ENCODE measurements at regions not wholly inside any gene's neighbourhood (a gene's known extent, or its start where the extent isn't known, plus 50 kb on each side); places are given as distances from the start of the nearest gene placed in this dataset.

DNA sequence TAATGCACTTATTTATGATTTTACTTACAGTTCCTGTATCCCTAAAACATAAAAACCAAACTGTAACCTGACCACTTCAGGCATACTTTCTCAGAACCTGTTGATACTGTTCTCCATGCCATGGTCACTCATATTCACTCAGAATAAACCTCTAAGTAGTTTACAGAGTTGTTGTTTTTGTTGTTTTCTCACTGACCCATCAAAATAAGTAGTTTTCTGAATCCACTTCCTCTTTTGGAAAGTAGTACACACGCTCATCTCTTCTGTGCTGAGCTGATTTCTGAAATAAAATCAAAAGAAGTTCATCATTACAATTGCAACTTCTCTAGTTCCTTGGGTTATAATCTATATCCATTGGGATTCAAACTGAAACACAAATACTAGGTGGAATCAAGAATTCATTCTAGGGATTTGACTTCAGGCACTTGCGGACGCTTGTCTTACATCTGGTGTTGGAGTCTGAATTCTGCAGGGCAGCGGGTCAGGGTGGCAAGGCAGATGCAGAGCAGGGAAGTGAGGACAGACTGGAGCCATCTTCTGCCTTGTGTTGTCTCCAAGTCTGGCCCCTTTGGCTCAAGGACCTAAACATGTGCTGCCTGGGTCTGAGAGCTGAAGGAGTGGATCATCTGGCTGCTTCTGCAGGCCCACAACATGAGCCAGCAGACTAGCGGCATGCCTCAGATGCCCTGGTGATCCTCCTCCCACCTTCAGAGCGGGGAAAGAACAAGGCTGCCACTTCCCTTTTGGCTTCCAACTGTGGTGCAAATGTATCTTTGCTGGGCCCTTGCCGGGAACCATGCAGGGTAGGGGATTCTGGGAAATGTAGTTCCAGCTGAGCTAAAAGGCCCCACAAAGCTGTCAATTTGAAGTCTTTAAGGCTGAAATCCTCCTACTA lies 167.9 kb upstream of the MYLIP start:
- DNase-seq (ENCODE audit: extremely low read depth in 1 of 2, low read depth in 1 of 2): no peak

DNA sequence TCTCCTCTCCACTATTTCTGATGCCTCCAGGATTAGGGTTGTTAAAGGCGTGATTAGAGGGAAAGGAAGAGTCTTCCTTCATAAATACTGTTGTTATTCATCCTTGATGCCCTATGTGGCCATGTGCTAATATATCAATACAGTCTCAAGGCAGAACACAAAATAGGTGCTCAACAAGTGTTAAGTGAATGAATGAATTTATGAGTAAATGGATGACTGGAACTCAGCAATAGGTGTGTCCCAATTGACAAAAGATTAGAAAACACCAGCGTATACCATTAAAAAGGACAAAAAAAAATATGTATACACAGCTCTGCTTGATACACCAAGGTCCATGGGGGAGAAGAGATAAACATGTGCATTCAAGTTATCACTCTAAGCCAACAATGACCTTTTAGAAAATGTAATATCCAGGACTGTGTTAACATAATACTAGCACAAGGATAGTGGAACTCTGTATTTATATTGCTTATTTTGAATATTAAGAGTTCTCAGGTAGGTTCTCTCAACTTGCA lies 171.2 kb upstream of the MYLIP start:
- DNase-seq (ENCODE audit: extremely low read depth in 1 of 2, low read depth in 1 of 2): no peak

DNA sequence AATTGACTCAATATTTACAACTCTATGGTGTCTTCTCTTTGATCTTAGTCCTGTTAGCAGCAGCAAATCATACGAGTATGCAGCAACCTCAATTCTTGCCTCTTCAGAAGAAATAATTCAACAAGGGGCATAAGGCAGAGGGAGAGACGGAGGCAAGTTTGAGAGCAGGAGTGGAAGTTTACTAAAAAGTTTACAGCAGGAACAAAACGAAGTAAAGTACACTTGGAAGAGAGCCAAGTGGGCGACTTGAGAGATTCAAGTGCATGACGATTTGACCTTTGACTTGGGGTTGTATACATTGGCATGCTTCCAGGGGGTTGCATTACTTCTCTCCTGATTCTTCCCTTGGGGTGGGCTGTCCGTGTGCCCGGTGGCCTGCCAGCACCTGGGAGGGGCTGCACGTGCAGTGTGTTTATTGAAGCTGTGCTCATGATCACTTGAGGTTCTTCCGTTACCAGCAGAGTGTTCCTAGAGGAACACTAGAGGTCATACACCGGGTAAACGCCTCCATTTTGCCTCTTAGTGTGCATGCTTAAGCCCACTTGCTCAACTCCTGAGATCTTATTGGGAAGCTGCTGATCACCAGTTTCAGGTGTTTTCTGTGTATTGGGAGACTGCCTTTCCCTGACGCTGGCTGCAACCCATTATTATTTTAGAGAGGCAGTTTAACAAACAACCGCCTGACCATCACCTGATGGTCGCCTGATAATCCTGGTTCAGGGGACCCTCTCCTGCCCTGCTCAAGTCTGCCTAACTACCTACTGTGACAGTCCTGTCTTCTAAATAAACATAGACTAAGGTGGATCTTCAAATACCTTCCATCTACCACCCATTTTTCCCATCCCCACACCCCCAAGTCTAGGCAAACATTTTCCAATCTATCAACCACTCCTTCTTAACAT lies 172.4 kb upstream of the MYLIP start:
- DNase-seq (ENCODE audit: extremely low read depth in 1 of 2, low read depth in 1 of 2): no peak

DNA sequence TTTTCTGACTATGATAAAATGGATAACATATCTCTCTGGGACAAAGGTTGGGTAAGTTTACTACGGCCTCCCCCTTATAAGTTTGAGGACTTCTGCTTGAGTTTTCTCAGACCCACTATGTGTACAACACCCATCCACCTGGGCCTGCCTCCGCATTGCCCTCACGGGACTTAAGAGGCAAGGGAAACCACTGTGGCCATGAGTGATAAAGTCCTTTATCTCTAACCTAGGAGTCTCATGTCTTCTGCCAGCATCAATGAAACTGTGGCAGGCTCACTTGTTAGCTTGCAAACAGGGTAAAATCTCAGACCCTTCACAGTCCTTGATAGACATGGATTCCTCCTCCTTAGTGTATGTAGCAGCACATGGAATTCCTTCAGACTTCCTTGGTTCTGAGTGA lies 173.4 kb upstream of the MYLIP start:
- no peak for DNase-seq (ENCODE audit: extremely low read depth in 1 of 2, low read depth in 1 of 2)

DNA sequence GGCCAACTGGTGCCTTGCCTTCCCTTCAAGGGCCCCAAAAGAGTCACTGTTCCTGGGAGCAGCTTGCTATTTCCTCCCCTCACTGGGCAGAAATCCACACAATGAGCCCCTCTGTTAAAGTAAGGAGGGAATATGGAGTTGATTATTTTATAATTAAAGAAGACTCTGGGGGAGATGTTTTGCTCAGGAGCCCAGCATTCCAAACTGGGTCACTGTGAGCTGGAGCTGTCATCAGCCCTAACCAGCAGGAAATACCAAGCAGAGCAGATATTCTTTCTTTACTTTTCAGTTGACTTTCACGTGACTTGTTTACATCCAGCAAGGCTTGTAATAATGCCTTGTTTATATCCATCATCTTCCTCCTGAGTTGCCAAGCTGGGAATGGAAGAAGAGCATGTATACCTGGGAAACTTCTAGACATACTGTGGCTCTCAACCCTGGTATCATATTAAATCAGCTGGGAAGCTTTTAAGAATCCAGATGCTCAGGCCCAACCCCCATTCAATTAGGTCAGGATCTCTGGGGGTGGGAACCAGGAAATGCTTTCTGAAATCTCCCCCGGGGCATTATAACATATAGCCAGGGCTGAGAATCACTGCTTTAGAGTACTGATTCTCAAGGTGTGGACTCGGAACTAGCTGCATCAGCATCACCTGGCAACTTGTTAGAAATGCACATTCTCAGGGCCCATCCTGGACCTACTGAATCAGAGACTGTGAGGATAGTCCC lies 175.6 kb upstream of the MYLIP start:
- no peak for DNase-seq (ENCODE audit: extremely low read depth in 1 of 2, low read depth in 1 of 2)

DNA sequence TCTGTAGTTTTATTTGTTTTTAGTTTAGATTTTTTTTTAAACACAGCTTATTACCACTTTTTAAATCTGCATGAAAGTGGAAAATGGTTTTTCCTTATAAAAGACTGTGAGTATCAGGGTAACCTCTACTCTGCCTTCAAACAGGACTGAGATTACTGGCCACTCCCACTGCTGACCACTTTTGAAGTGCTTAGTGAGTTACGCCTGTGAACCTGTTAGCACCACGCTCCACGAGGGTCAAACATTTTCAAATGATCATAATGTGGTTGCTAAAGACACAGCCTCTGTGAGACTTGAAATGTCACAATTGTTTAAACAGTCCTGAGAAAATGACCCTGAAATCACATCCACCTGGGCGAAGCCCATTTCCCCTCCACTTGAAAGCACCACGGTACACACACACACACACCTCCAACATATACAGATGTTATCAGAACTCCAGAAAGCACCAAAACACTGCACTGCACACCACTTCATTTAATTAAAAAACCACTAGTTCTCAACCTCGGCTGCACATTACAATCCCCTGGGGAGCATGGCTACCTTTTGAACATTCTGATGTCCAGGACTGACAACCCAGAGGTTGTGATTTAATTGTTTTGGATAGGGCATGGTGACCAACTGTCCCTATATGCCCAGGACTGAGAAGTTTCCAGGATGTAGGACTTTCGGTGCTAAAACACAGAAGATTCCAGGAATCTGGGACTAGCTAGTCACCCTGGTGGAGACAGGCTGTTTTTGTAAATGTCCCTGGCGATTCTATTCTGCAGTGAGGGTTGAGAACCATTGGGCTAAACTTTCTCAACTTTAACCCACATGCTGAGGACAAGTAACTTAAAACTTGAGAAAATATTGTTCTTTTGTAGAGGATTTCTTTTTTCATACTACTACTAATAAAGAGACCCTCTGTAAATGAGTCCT lies 176.4 kb upstream of the MYLIP start:
- DNase-seq (ENCODE audit: extremely low read depth in 1 of 2, low read depth in 1 of 2): no peak

DNA sequence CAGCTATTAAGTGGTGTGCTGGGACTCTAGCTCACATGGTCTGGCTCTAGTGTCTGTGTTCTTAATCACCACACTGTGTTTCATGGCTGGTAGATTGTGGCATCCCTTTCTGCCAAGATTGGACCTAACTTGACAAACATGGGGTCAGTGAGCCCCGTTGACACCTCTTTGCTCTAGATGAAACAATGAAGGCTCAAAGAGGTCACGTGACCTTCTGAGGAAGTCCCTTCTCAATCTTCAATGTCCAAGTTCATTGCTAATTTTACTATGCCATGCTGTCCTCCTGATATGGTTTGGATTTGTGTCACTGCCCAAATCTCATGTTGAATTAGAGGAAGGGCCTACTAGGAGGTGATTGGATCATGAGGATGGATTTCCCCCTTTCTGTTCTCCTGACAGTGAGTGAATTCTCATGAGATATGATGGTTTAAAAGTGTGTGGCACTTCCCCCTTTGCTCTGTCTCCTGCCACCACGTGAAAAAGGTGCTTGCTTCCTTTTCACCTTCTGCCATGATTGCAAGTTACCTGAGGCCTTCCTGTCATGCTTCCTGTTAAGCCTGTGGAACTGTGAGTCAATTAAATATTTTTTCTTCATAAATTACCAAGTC lies 177.8 kb upstream of the MYLIP start:
- no peak for DNase-seq (ENCODE audit: extremely low read depth in 1 of 2, low read depth in 1 of 2)

DNA sequence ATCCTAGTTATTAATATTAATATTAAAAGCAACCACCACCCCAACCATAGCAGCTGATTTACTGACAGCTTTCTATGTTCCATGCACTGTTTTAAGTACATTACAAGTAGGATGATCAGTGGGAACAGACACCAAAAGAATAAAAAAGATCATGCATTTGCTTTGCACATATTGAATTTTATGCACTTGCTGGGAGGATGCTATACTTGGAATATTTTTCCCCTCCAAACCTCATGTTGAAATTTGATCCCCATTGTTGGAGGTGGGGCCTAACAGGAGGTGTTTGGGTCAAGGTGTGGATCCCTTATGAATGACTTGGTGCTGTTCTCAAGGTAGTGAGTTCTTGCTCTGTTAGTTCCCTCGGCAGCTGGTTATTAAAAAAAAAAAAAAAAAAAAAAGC lies 178.9 kb upstream of the MYLIP start:
- DNase-seq (ENCODE audit: extremely low read depth in 1 of 2, low read depth in 1 of 2): no peak

DNA sequence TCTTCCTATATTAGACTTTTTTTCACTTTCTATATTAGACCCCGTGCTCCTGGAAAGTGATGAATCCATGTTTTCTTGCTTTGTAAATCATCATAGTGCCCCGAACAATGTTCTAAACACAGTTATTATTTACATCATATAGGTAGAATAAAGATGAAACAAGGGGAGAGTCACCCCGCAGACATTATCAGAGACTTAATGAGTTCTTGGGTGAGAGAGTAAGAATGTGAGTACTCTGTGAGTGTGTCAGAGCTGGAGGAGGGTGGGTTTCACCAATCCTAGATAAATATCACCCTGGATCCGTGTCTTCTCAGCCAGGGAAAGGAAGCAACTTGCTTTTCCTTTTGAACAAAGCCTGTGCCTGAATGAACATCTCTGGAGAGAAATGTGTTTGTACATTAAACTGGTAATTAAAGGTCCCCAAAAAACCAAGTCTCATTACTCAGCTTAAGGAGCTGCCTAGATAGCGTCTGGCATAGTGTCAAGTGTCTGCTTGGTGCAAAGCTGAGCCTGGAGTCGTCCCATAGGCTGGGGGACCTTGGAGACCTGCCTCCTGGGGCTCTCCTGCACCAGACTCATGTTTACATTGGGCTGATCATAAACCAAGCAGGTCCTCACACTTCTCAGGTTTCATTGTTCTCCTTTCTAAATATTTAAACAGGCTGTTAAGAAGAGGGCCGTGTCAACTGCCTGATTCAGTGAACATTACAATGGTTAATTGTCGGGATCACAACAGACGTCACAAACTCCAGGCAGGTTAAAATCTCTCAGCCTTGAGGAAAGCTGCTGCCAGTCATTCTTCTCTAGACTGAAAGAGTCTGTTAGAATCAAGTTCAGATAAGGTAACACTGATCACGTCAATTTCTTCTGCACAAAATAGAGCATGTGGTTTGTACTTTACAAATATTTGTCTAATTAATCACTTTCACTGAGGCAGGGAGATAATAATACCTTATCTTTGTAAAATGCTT lies 179.7 kb upstream of the MYLIP start:
- DNase-seq (ENCODE audit: extremely low read depth in 1 of 2, low read depth in 1 of 2): no peak

DNA sequence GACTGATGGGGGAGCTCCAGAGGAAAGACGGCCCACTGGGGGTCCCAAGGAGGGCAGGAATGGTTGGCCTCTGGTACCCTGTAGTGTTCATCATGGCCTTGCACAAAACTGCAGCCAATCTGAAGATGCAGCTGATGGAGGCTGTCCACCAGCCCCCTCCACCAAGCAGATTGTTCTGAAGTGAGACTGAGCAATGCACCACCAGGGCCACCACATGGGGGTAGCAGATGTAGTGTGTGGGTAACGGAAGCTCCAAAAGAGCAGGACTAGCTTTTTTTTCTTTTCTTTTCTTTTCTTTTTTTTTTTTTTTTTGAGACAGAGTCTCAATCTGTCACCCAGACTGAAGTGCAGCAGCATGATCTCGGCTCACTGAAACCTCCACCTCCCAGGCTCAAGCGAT lies 181.0 kb upstream of the MYLIP start:
- DNase-seq (ENCODE audit: extremely low read depth in 1 of 2, low read depth in 1 of 2): no peak

DNA sequence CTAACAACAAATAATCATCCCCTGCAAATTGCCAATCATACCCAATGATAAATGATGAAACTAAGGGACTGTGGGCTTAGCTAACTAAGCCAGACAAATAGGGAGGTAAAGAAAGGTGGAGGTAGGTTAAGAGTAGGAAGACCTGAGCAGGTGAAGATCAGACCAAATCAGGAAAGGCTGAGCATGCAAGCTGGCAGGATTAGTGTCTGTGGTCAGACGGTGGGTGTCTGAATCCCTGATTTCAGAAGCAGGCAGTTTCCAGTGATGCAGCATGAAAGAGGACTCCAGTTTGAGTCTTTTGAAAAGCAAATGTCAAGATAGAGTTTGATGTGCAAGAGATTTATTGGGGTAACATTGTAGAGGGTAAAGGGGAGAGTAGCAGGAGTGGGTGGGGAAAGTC lies 181.4 kb upstream of the MYLIP start:
- no peak for DNase-seq (ENCODE audit: extremely low read depth in 1 of 2, low read depth in 1 of 2)

DNA sequence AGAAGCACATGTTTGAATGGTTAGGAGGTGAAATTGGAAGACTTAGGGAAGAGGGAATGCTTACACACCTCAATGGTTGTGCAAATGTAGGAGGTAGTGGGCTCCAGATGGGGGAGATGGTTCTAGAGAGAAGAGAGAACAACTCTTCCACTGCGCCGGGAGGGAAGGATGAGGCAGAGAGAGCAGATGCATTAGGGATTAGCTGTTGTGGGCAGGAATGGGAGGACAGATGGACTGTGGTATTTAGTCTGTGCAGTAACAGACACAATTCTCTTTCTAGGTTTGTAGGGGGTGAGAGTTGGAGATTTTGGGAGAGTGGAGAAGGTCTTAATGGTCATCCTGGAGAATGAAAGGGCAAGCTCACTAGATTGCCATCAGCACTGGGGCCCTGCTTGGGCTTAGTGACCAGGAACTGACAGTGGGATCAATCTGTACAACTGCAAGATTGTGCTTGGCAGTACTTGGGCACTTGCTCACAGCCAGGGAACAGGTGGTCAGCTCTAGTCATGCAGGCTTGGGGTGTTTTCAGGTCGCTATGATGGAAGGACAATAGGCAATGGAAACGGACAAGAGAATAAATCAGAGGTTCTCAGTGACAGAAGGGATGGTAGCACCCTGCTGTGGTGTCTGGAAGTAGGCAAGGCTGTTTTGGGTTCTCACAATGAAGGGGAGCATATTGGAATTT lies 182.0 kb upstream of the MYLIP start:
- no peak for DNase-seq (ENCODE audit: extremely low read depth in 1 of 2, low read depth in 1 of 2)

DNA sequence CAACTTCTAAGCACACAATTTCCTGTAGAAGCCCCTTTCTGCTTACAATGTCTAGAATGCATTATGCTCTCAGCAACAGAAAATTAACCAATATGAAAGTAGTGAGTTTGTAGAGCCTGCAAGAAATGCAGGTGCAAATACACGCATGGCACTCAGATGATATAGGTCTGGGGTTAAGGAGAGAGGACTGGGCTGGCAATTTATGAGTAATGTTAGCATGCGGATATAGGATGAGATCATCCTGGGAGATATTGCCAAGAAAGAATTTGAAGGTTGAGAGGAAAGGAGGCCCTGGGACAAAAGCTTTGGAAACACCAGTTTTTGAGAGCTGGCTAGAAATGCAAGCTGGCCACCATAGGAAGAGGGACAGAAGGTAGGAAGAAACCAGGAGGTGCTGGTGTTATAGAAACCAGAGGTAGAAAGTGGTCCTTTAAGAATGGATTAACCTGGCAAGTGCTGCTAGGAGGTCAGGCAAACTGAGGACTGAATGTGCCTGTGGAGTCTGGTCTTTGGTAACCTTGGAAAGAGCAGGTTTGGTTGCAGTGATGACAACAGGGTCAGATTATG lies 183.2 kb upstream of the MYLIP start:
- DNase-seq (ENCODE audit: extremely low read depth in 1 of 2, low read depth in 1 of 2): no peak

DNA sequence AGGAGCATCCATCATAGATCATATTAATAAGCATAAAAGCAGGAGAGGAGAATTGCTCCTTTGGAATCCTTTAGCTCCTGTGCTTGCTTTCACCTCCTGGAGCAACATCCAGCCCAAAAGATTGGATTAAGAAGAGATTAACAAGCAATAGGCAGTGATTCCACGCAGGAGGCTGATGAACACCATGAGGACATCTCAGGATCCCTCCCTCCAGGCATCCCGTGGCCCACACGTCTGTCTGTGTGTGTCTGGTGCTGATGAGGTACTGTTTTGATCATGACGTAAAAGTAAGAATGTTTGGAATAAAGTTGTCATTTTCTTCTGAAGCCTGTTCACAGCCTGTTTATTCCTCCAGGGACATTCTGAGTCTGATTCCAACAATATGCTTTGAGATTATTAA lies 185.5 kb upstream of the MYLIP start:
- DNase-seq (ENCODE audit: extremely low read depth in 1 of 2, low read depth in 1 of 2): no peak

DNA sequence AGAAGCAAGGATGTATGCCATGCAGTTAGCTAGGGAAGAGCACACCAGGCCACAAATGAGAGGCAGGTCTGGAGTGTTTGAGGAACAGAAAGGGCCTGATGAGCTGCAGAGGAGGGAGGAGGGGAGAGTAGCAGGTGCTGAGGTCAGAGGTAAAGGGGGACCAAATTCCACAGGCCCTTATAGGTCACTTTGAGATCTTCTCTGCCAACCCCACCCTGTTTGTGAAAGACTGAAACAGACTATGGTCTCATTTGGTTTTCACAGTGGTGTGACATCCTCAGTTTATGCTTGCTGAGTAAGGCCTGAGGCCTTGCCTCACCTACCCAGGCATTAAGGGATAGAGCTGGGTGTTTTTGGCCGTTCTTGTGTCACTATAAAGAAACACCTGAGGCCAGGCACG lies 187.7 kb upstream of the MYLIP start:
- DNase-seq (ENCODE audit: extremely low read depth in 1 of 2, low read depth in 1 of 2): no peak

DNA sequence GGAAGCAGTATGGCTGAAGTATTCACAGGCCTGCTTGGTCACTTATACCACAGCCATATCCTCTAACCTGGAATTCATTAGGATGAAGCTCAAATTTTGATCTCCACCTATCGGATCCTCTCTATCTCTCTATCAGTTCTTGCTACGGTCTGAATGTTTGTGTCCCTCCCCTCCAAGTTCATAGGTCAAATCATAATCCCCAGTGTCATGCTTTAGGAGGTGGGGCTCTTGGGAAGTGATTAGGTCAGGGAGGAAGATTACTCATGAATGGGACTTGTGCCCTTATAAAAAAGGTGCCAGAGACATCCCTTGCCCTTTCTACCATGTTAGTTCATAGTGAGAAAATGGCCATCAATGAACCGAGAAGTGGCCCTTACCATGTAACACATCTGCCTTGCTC lies 190.8 kb upstream of the MYLIP start:
- DNase-seq (ENCODE audit: extremely low read depth in 1 of 2, low read depth in 1 of 2): no peak

DNA sequence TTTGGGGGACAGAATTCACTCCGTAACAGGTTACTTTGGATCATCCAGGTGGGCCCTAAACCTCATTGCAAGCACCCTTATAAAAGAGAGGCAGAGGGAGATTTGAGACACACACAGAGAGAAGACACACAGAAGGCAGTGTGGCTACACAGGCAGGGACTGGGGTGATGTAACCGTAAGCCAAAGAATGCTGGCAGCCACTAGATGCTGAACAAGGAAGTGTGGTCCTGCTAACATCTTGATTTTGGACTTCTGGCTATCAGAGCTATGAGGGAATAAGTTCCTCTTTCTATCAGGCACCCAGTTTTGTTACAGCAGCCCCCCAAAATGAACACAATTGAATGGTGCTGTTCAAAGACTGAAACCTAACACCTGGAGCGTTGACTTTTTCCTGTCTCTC lies 191.3 kb upstream of the MYLIP start:
- no peak for DNase-seq (ENCODE audit: extremely low read depth in 1 of 2, low read depth in 1 of 2)

DNA sequence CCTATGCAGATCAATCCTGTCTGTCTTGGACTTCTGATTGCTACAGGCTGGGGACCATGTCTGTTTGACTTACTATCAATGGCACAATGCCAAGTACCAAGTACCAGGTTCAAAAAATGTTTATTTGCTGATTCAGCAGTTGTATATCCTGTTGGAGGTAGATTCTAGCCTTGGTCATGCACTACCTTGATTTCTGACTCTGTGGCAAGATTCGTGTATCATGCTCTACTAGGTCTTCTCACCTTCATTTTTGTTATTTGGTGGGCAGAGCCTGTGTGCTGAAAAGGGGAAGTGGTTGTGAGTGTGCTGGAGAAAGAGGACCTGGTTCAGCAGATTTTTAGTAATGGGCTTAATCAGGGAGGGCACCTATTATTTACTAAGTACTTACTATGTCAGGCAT lies 192.4 kb upstream of the MYLIP start:
- no peak for DNase-seq (ENCODE audit: extremely low read depth in 1 of 2, low read depth in 1 of 2)

Measured in activated CD8-positive, alpha-beta memory T cell treated with anti-CD3 and anti-CD28 coated beads for 1 hour (primary cell).